Keratinocyte (primary cell): ENCODE measurements at regions not wholly inside any gene's neighbourhood (a gene's known extent, or its start where the extent isn't known, plus 50 kb on each side); places are given as distances from the start of the nearest gene placed in this dataset.

Experiments
- DNase-seq: peaks from one replicate; pipeline ENCODE4 v3.0.0-alpha.2; 2011; ENCODE audit warnings: low read depth, missing footprints, low spot score
- FAIRE-seq: peaks from 2 replicates; lab custom pipeline; 2011; peaks lifted over from hg19 to GRCh38; lab: Jason Lieb, UNC
- H2AFZ ChIP-seq: 2 replicates; pipeline ENCODE4 v1.6.0; 2012; ENCODE audit warnings: low read length, control low read depth, inconsistent platforms; ENCODE audit not compliant: control insufficient read depth
- H3K27ac ChIP-seq: 2 replicates; pipeline ENCODE4 v1.5.1; 2011; ENCODE audit warnings: low read length; ENCODE audit not compliant: control insufficient read depth, insufficient read depth
- H3K27me3 ChIP-seq: 3 replicates; pipeline ENCODE4 v1.6.0; 2011; ENCODE audit warnings: low read length; ENCODE audit not compliant: control insufficient read depth, insufficient read depth; ENCODE audit errors: extremely low read depth
- H3K36me3 ChIP-seq, 2 experiments: 2 replicates in 1 of 2; 3 replicates in 1 of 2; pipeline ENCODE4 v1.5.1; 2011; ENCODE audit warnings: low read length in 2 of 2, mild to moderate bottlenecking in 1 of 2; ENCODE audit not compliant: control insufficient read depth in 2 of 2, insufficient read depth in 2 of 2; ENCODE audit errors: extremely low read depth in 1 of 2
- H3K4me1 ChIP-seq: 3 replicates; pipeline ENCODE4 v1.5.1; 2011; ENCODE audit warnings: low read length; ENCODE audit not compliant: control insufficient read depth, insufficient read depth; ENCODE audit errors: extremely low read depth
- H3K4me2 ChIP-seq: 3 replicates; pipeline ENCODE4 v1.6.0; 2011; ENCODE audit warnings: low read depth, low read length; ENCODE audit not compliant: control insufficient read depth, insufficient read depth; ENCODE audit errors: extremely low read depth
- H3K4me3 ChIP-seq, 3 experiments: fragments of 200-600 bp in 1 of 3; sonication (generic) in 1 of 3; 2 replicates in 2 of 3; 3 replicates in 1 of 3; pipeline ENCODE4 v1.5.1; 2011 to 2016; ENCODE audit warnings: low read length in 3 of 3, mild to moderate bottlenecking in 3 of 3, control low read depth in 2 of 3, inconsistent platforms in 1 of 3, low read depth in 1 of 3, mixed read lengths in 1 of 3, mixed run types in 1 of 3, moderate library complexity in 1 of 3; ENCODE audit not compliant: control insufficient read depth in 2 of 3, insufficient read depth in 2 of 3; ENCODE audit errors: extremely low read depth in 1 of 3
- H3K79me2 ChIP-seq: 2 replicates; pipeline ENCODE4 v1.6.0; 2012; ENCODE audit warnings: low read length; ENCODE audit not compliant: control insufficient read depth, insufficient read depth
- H3K9ac ChIP-seq: 3 replicates; pipeline ENCODE4 v1.6.0; 2011; ENCODE audit warnings: low read length; ENCODE audit not compliant: control insufficient read depth, insufficient read depth; ENCODE audit errors: extremely low read depth
- H3K9me1 ChIP-seq: 3 replicates; pipeline ENCODE4 v1.6.0; 2011; ENCODE audit warnings: low read length; ENCODE audit not compliant: control insufficient read depth, insufficient read depth; ENCODE audit errors: extremely low read depth
- H3K9me3 ChIP-seq: 2 replicates; pipeline ENCODE4 v1.5.1; 2012; ENCODE audit warnings: low read depth, low read length; ENCODE audit not compliant: control insufficient read depth
- H4K20me1 ChIP-seq: 3 replicates; pipeline ENCODE4 v1.6.0; 2011; ENCODE audit warnings: low read length; ENCODE audit not compliant: control insufficient read depth, insufficient read depth; ENCODE audit errors: extremely low read depth
- CTCF ChIP-seq, 3 experiments: IDR thresholded peaks in 1 of 3; conservative IDR thresholded peaks in 1 of 3; optimal IDR thresholded peaks in 1 of 3; 2 replicates in 2 of 3; 3 replicates in 1 of 3; pipeline versions ENCODE3 to v1.5.1; 2011; ENCODE audit warnings: low read length in 3 of 3, mild to moderate bottlenecking in 3 of 3, moderate library complexity in 2 of 3, control low read depth in 1 of 3, inconsistent platforms in 1 of 3; ENCODE audit not compliant: insufficient read depth in 2 of 3; ENCODE audit errors: extremely low read depth in 1 of 3
- EZH2 ChIP-seq: IDR thresholded peaks from one replicate; pipeline ENCODE4 v1.6.1; 2012; ENCODE audit warnings: inconsistent platforms, mild to moderate bottlenecking, low read length, moderate library complexity
- dilution Hi-C: fragments of 300-500 bp; cut with MboI; formaldehyde crosslinking; loops from one replicate; pipeline ENCODE4 v1.7.0; 2020; ENCODE audit warnings: low sequenced_read_pairs; ENCODE audit not compliant: extremely low pct_ligation_motif_present

DNA sequence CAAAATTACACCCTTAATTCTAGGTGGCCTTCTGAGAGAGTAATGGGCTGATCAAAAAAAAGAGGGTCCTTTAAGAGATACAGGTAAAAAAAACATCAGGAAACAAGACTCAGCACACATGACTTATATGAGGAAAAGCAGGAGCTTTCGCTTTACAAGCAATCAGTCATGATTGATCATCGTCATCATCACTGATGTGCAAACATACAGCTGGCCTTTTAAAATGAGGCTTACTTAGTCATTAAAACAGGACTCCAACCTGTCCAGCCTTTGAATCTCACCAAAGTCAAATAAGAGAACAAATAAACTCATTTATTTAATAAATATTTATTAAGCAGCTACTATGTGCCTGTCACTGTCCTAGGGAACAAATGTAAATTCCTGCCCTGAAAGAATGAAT is 255.3 kb downstream of the SKAP2 start:
- no peaks in the 10 kb centered on the region for H3K9me1 ChIP-seq

GRCh38 chr7:26609532-26609931 is 254.9 kb downstream of the SKAP2 start:
- H3K27me3 ChIP-seq, result no peaks in the 10 kb centered on the region
- dilution Hi-C loops, result no loop called here
- H3K4me3 ChIP-seq, result no peak overlapping the region
- no peak overlapping the region for H2AFZ ChIP-seq
- H3K9me3 ChIP-seq, result no peaks in the 10 kb centered on the region
- TF ChIP-seq EZH2, result no peak
- no peak for TF ChIP-seq CTCF (optimal IDR thresholded peaks at IDR 0.05 in 1 of 3, IDR thresholded peaks at IDR 0.05 in 1 of 3, conservative IDR thresholded peaks at IDR 0.05 in 1 of 3; ENCODE audit: extremely low read depth in 1 of 3, insufficient read depth in 2 of 3, low read length in 3 of 3)
- H4K20me1 ChIP-seq, result no peaks in the 10 kb centered on the region
- H3K27ac ChIP-seq, result no peak overlapping the region
- no peak for DNase-seq
- no peak overlapping the region for H3K4me2 ChIP-seq
- H3K36me3 ChIP-seq, result no peaks in the 10 kb centered on the region
- no peaks in the 10 kb centered on the region for H3K4me1 ChIP-seq
- no peaks in the 10 kb centered on the region for H3K9me1 ChIP-seq
- FAIRE-seq, result no peak
- no peak overlapping the region for H3K9ac ChIP-seq
- no peaks in the 10 kb centered on the region for H3K79me2 ChIP-seq

More for the DNA sequence above, 255.3 kb downstream of the SKAP2 start:
- dilution Hi-C loops, result no loop called here
- Histone ChIP-seq H3K79me2 (no peaks in the 10 kb centered on the region), H3K4me3 (no peak overlapping the region), H3K27ac (no peak overlapping the region), H3K9ac (no peak overlapping the region), H4K20me1 (no peaks in the 10 kb centered on the region), H3K27me3 (no peaks in the 10 kb centered on the region), H3K36me3 (no peaks in the 10 kb centered on the region), H3K4me1 (peaks cover 4% of the 10 kb centered on the region), H3K4me2 (no peak overlapping the region), H2AFZ (no peak overlapping the region), H3K9me3 (no peaks in the 10 kb centered on the region)
- no peak for FAIRE-seq
- no peak for TF ChIP-seq EZH2
- no peak for TF ChIP-seq CTCF (optimal IDR thresholded peaks at IDR 0.05 in 1 of 3, IDR thresholded peaks at IDR 0.05 in 1 of 3, conservative IDR thresholded peaks at IDR 0.05 in 1 of 3; ENCODE audit: extremely low read depth in 1 of 3, insufficient read depth in 2 of 3, low read length in 3 of 3)
- no peak for DNase-seq
